ENCODE measurements at regions not wholly inside any gene's neighbourhood (a gene's known extent, or its start where the extent isn't known, plus 50 kb on each side); places are given as distances from the start of the nearest gene placed in this dataset.
A peak's percentile ranks its signal among the peaks of the same experiment; 100 is the strongest.

GRCh38 chr16:66315210-66315825 is 51.2 kb upstream of the CDH5 start:
- peak; percentile 9 to 13 for DNase-seq (ENCODE audit: low read depth in 2 of 2)

DNA sequence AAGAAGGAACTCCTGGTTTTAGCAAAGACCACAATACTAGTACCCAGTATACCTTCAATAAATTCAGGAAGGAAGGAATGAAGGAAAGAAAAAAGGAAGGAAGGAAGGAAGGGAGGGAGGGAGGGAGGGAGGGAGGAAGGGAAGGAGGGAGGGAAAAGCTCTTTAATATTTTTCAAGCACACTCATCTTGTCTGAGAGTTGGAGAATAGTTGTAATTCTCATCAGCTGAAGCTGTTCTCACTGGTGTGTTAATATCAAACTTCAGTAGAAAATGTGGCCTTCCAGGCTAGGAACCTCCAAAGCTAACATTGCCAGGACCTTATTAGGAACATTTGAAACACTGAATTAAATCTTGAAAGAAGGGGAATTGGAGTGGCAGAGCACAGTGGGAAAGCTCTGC is 55.2 kb upstream of the CDH5 start:
- DNase-seq (ENCODE audit: low read depth in 2 of 2) = no peak

GRCh38 chr16:66309215-66309807 is 57.2 kb upstream of the CDH5 start:
- DNase-seq (ENCODE audit: low read depth in 2 of 2) = no peak

DNA sequence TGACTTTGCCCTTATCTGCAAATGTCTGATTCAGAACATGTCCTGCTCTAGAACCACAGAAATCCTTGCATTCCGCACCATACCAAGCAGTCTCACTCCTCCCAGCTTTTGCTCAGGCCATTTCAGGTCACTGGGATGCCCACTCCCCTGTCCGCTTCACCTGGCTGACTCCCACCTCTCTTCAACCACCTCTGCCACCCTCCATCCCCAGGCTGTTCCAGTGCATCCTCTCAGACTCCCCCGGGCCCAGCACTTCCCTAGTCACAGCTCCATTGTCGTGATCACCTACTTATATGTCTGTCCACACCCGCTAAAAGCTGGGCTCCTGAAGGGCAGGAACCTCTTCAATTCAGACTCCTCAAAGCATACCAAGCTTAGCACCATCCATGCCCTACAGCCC is 58.4 kb upstream of the CDH5 start:
- no peak for DNase-seq (ENCODE audit: low read depth in 2 of 2)

DNA sequence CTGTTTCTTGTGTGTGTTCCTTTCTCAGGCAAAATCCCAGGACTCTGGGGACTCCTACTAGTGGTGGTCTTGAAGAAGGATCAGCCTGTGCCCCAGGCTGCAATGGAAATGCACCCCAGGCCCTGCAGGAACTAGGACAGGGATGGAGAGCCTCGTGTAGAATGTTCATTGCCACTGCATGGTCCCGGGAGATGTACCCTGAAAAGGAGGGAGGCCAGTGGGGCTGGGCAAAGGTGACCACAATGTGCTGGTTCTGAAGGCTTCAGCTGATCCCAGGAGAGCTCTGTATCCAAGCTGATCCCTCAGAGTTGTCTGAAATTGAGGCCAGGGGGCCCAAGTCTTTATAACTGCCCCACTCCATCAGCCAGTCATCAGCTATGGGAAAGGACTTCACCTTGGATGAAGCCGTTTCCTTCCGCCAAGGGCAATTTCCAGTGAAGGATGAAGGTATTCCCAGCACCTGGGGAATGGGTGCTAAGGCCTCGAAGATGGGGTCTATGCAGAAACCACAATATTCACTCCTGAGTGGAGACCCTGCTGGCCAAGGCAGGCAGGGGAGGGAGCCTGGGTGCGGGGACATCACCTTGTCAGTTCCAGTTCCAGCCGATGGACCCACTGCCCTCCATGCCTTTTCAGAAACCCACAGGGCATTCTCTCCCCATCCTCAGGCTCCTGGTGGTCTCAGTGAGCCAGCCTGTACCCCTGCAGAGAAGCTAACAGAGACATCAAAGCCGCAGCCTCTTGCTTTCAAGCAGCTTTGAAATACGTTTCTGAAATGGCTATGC is 59.9 kb upstream of the CDH5 start:
- DNase-seq (ENCODE audit: low read depth in 2 of 2) = no peak

DNA sequence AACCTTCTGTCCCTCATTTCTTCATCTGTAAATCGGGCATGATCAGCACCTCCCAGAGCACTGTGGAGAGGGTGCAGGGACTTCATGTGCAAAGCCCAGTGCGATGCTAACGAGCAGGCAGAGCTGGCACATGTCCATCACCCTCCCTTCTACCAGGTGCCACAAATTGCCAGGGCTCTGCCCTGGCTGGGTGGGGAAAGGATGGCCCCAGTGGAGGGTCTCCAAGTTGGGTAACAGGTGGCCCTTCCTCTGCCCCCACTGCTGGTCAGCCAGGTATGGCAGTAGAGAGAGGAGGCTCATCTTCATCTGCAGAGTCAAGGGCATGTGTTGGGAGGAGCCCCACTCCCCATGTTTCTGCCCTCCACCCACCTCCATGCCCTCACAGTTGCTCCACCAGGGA is 61.5 kb upstream of the CDH5 start:
- no peak for DNase-seq (ENCODE audit: low read depth in 2 of 2)

DNA sequence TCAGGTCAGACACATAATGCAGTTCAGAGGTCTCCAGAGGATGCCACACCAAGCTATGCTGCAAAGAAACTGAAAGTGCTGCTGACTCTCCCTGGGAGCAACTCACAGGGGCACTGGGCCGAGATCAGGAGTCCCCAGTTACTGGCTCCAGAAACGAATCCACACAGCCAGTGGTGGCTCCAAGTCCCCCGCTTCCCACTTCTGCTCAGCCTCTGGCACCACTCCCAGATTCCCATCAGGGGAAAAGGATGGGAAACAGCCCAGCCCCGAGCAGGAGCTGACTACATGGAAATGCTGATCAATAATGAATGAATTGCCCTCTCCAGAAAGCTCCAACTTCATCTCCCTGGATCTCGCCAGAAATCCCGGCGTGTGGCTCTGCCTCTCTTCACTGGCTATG is 62.3 kb upstream of the CDH5 start:
- DNase-seq (ENCODE audit: low read depth in 2 of 2) = no peak

DNA sequence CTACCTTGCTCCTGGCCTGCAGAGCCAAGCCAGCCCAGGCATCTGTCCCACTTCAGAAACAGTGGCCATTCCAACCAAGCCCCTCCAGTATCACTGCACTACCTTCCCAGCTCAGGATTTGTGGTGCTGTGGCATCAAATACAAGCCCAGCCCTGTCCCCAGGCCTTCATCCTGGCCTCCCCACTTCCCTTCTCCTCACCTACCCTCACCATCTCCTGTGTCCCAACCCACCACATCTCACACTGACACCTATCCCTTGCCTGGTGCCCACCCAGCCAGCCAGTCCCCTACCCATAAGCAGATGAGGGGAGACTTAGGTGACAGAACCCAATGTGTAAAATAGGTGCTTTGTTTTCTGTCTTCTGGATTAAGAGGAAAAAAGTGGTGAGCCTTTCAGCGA is 66.0 kb upstream of the CDH5 start:
- DNase-seq (ENCODE audit: low read depth in 2 of 2) = no peak

DNA sequence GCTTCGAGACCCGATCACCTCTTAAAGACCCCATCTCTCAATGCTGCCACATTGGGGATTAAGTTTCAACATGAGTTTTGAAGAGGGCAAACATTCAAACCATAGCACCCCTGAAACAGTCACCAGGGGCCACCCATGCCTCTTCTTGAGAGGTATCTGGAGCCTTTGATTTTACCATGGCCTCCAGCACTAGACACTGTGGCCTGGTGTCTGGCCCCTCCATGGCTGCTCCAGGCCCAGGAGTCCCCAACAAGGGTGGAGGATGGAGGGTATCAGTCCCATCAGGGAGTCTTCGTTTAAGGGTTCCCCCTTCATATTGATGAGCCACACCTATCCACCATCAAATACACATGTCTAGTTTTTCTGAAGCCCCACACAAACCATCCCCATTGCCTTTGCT is 66.5 kb upstream of the CDH5 start:
- DNase-seq (ENCODE audit: low read depth in 2 of 2) = no peak

GRCh38 chr16:66299349-66299748 is 67.1 kb upstream of the CDH5 start:
- DNase-seq (ENCODE audit: low read depth in 2 of 2) = no peak

DNA sequence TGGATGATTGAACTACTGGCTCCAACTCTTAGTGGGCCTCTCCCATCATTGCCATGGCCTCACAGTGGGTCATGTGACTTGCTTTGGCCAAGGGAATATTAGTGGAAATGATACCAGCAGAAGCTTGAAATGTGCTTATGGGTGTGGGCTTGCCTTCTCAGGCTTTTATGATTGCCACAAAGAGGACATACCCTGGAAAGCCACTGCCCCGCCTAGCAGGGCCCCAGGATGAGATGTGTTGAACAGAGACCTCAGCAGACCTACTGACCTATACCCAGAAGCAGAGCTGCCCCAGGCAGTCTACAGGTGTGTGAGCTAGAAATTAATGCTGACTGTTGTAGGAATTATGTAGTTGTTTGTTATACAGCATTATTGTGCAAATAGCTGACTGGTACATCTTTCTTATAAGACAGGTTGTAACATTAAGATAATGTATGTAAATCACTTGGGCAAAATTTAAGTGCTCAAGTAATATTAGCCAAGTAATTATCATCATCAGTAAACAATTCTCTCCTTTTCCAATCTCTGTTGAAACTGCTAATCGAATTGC is 67.8 kb upstream of the CDH5 start:
- no peak for DNase-seq (ENCODE audit: low read depth in 2 of 2)

GRCh38 chr16:66298006-66298405 is 68.5 kb upstream of the CDH5 start:
- no peak for DNase-seq (ENCODE audit: low read depth in 2 of 2)

- no peak for DNase-seq (ENCODE audit: low read depth in 2 of 2)
Measured at GRCh38 chr16:66296591-66296990, 69.9 kb upstream of the CDH5 start.

- DNase-seq (ENCODE audit: low read depth in 2 of 2) = no peak
Measured at GRCh38 chr16:66295761-66296546, 70.5 kb upstream of the CDH5 start.

DNA sequence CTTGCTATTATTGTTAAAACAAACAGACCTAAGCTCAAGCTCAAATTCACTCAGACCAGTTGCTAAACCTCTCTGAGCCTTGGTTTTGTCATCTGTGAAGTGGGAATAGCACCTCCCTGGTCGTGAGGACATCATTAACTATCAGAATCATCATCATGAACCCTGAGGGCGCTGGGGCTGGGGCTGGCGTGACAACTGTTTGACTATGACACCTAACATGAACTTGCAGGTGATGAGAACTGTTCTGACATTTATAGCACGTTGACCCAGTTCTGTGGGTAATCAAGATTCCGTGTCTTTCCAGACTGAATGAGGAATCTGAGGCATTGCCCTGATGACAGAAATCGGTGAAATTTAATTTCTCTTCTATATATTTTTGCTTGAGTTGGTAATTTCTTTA is 71.3 kb upstream of the CDH5 start:
- DNase-seq (ENCODE audit: low read depth in 2 of 2) = no peak

DNA sequence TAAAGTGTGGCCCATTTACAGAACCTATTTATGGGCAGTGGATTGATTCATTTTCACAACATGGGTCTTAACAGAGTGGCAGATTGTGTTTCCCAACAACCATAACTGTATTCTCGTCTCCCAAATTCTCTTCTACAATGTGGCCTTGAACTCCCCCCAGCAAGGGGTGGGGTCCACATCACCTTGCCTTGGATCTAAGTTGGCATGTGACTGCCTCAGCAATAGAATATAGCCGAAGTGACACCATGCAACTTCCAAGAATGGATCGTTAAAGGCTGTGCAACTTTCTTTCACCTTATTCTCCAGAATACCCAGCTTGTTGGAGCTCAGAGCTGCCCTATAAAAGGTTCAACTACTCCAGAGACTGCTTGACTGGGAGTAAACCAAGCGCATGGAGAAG is 72.0 kb upstream of the CDH5 start:
- no peak for DNase-seq (ENCODE audit: low read depth in 2 of 2)

GRCh38 chr16:66293932-66294331 is 72.6 kb upstream of the CDH5 start:
- no peak for DNase-seq (ENCODE audit: low read depth in 2 of 2)

- DNase-seq (ENCODE audit: low read depth in 2 of 2) = no peak
Measured at GRCh38 chr16:66293207-66293735, 73.2 kb upstream of the CDH5 start.

GRCh38 chr16:66292241-66292935 is 74.1 kb upstream of the CDH5 start:
- DNase-seq (ENCODE audit: low read depth in 2 of 2) = no peak

DNA sequence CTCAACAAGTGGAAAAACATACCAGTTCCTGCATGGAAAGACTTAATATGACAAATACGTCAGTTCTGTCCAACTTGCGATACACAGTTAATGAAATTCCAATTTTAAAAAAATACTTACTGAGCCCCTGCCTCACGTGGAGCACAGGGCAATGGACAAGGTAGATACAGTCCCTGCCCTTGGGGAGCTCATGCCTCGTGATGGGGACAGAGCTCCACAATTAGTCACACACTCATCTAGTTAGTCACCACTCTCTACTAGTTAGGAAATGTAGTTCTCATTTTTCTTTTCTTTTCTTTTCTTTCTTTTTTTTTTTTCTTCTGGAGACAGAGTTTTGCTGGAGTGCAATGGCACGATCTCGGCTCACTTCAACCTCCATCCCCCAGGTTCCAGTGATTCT is 74.7 kb upstream of the CDH5 start:
- DNase-seq (ENCODE audit: low read depth in 2 of 2) = no peak

- DNase-seq (ENCODE audit: low read depth in 2 of 2) = no peak
Measured at GRCh38 chr16:66290431-66290830, 76.1 kb upstream of the CDH5 start.

Measured in stimulated activated CD8-positive, alpha-beta memory T cell treated with anti-CD3 and anti-CD28 coated beads, Interleukin-2, amount 100 ng/mL, for 1 hour (primary cell).